ENCODE measurements at regions not wholly inside any gene's neighbourhood (a gene's known extent, or its start where the extent isn't known, plus 50 kb on each side); places are given as distances from the start of the nearest gene placed in this dataset.

- no peak for TF ChIP-seq CTCF (conservative IDR thresholded peaks at IDR 0.05)
- no peaks in the 10 kb centered on the region; a peak in 1 of 7 replicates for H3K36me3 Mint-ChIP-seq (ENCODE audit: insufficient read depth in 1 of 3, low read depth in 3 of 3)
Observed at GRCh38 chr13:106789911-106790310, 222.0 kb upstream of the ARGLU1 start.

More at GRCh38 chr13:106789911-106790310, 222.0 kb upstream of the ARGLU1 start:
- Histone ChIP-seq H3K14ac (ENCODE audit: insufficient read depth, low read length) (no peak overlapping the region), H4K20me1 (ENCODE audit: control insufficient read depth, insufficient read depth, insufficient read length) (no peaks in the 10 kb centered on the region), H3K27ac (ENCODE audit: insufficient read length, low read depth, low read length) (no peak overlapping the region), H3K27me3 (ENCODE audit: insufficient read depth, low read length) (no peaks in the 10 kb centered on the region; the same call in 1 of the 2 replicates), H2BK5ac (ENCODE audit: insufficient read length, low read length) (no peak overlapping the region), H2BK15ac (ENCODE audit: low read depth, low read length) (no peak overlapping the region), H3K4me1 (ENCODE audit: insufficient read depth, low read length) (peaks cover 3% of the 10 kb centered on the region; the same call in 1 of the 2 replicates), H3K4me2 (ENCODE audit: insufficient read depth, insufficient read length, low read length) (no peak overlapping the region), H2BK120ac (ENCODE audit: low read depth, low read length, poor library complexity, severe bottlenecking) (no peak overlapping the region), H3K79me1 (ENCODE audit: insufficient read depth, low read depth, low read length, poor library complexity, severe bottlenecking) (no peaks in the 10 kb centered on the region), H3K9ac (ENCODE audit: extremely low read depth, insufficient read length, low read length) (no peak overlapping the region), H4K8ac (replicated peaks; ENCODE audit: insufficient read length, low read depth, low read length) (no peak overlapping the region), H3K79me2 (ENCODE audit: insufficient read depth, low read length) (no peaks in the 10 kb centered on the region), H3K23me2 (ENCODE audit: insufficient read length, low read depth, low read length, poor library complexity, severe bottlenecking) (no peaks in the 10 kb centered on the region), H2BK20ac (ENCODE audit: low read depth, low read length, poor library complexity, severe bottlenecking) (no peak overlapping the region), H3K18ac (ENCODE audit: insufficient read length, low read depth, low read length) (no peak overlapping the region), H2AFZ (ENCODE audit: low read length) (no peak overlapping the region), H4K91ac (ENCODE audit: insufficient read length, low read depth, low read length) (no peak overlapping the region), H3K4ac (ENCODE audit: low read depth, low read length) (no peak overlapping the region), H3K56ac (ENCODE audit: insufficient read length, low read depth, low read length) (no peak overlapping the region), H2AK5ac (ENCODE audit: insufficient read length, low read length) (no peak overlapping the region), H3K23ac (ENCODE audit: insufficient read length, low read depth, low read length) (no peak overlapping the region), H2BK12ac (ENCODE audit: insufficient read length, low read depth, low read length) (no peak overlapping the region), H4K5ac (ENCODE audit: insufficient read length, low read depth, low read length) (no peak overlapping the region), H3K9me3 (ENCODE audit: control insufficient read depth, low read depth, low read length) (no peaks in the 10 kb centered on the region), H3T11ph (ENCODE audit: low read length) (no peak overlapping the region)
- no peaks in the 10 kb centered on the region; a peak in 2 of 5 replicates for H3K9me3 Mint-ChIP-seq
- DNase-seq, result no peak
- no peak overlapping the region for H3K27ac Mint-ChIP-seq
- H3K4me1 Mint-ChIP-seq, result peaks cover 7 to 9% of the 10 kb centered on the region in 2 experiments
- no peak overlapping the region for H3K4me3 Mint-ChIP-seq
- no peaks in the 10 kb centered on the region for H3K27me3 Mint-ChIP-seq (ENCODE audit: low read depth)

All from H9 (cell line).